GM21526 (cell line): ENCODE measurements at regions not wholly inside any gene's neighbourhood (a gene's known extent, or its start where the extent isn't known, plus 50 kb on each side); places are given as distances from the start of the nearest gene placed in this dataset.
"Not testable (repeated sequence)": the region's sequence is repeated elsewhere in the genome, so short reads cannot be mapped to it uniquely, and the experiment has no call there.

Experiments
- ATAC-seq: cut with Tn5 transposase; IDR thresholded peaks from one replicate; pipeline ENCODE4 v1.9.1; 2021; ENCODE audit warnings: moderate library complexity; ENCODE audit not compliant: unreplicated experiment, low FRiP score

DNA sequence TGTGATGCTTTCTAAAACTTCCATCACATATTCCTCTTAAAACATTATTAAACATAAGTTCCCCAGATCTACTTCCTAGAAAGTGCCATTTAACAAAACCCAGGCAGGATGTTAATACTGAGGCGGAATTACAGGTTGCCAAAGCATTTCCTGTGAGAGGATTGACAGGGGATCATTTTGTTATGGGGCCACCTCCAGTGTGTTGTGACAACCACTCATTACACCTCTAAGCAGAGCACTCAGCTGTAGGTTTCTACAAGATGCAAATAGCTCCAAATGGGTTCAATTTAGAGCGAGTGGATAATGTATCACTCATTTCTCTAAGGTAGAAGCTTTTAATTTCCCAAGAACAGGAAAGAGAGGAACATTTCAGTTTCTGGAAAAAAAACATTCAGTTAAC is 1429.5 kb upstream of the ACVR2A start:
- ATAC-seq: no peak

DNA sequence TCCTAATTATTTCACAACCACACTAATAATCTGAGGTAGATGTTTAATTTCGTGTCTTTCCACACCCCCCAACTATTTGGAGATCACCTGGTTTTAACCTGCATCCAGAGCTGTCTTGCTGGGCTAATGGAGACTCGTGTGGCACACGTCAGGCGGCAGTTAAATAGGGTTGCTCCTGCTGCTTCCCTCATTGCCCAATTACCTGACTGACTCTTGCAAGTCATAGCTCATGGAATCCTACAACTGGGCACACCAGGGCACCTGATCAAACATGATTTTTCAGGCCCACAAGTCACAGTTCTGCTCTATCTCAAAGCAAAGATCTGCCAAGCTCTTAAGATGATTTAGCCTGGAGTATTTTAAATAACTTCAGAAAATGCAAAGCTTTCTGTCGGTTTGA is 1430.4 kb upstream of the ACVR2A start:
- no peak for ATAC-seq

DNA sequence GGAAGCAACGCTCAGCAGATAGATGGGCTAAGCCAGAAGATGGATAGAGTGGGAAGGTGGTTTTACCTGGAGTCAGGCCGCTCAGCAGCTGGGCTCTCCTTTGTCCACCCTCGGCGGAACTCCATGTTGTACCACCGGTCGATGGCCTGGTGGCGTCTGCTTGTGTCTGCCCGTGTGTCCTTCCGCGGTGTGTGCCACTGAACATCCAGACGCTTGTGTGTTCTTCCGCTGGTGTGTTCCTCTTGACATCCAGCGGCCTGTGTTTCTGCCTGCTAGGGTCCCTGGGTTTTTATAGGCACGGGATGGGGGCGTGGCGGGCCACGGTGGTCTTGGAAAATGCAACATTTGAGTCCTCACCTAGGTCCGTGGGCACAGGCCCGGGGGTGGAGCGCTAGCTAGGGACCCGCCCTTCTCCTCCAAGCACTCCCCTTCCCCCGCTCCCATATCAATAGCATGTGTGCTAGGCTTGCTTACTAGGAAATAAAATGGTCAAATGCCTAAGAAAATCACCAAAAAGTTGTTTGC is 1431.7 kb upstream of the ACVR2A start:
- no peak for ATAC-seq

DNA sequence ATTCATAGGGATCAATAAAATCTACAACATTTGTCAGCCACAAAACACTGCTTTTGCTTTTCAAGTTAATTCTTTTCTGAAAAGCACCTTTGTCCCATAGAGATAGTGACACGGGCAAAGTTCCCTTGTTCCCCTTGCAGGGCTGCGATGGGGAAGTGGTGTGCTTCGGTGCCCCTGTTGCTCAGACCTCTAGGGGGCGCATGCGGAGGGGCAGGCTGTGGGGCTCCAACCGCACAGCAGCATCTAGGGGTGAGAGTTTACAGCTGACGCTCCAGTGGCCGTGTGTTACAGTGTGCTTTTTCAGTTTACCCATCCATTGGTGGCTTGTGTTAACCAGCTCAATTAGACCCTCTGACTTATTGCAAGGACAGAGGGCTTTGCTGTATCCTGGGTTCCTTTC is 1432.2 kb upstream of the ACVR2A start:
- ATAC-seq: no peak

DNA sequence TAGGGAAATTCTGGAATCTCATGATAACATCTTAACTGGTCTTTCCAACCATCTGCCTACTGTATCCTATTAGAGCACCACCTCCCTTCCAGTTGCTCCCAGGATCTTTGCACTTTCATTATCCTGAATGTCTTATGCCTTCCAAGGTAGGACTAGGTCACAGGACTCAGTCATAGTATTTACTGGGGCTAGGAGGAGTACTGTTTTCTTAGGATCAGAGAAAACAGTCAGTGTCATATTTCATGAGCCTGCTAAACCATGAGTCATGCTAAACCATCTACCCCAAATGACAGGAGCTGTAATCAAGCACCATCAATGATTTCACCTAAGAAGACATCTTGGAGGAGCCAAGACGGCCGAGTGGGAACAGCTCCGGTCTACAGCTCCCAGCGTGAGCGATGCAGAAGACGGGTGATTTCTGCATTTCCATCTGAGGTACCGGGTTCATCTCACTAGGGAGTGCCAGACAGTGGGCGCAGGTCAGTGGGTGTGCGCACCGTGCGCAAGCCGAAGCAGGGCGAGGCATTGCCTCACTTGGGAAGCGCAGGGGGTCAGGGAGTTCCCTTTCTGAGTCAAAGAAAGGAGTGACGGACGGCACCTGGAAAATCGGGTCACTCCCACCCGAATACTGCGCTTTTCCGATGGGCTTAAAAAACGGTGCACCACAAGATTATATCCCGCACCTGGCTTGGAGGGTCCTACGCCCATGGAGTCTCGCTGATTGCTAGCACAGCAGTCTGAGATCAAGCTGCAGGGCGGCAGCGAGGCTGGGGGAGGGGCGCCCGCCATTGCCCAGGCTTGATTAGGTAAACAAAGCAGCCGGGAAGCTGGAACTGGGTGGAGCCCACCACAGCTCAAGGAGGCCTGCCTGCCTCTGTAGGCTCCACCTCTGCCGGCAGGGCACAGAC is 1439.2 kb upstream of the ACVR2A start:
- ATAC-seq: not testable (repeated sequence)

- ATAC-seq: not testable (repeated sequence)
Measured at GRCh38 chr2:146403546-146404160, 1441.2 kb upstream of the ACVR2A start.

- no peak for ATAC-seq
Measured at GRCh38 chr2:146392631-146393030, 1452.2 kb upstream of the ACVR2A start.

- no peak for ATAC-seq
Measured at GRCh38 chr2:146392186-146392585, 1452.6 kb upstream of the ACVR2A start.

DNA sequence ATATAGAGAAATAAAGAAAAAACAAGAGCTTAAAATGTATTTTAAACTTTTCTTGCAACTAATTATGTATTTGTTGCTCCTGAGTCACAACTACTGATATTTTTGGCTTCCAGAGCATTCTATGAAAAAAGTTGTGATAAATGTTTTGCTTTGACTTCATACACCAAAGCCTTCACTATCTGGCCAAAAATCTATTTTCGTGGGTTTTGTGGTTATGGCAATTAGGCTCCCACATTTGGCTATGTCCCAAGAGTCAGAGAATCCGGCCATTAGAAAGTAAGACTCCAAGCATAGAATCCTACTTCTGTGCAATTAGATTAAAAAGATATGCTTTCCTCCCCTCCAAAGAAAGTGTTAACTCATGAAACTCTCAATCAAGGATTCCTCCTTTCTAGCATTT is 1456.1 kb upstream of the ACVR2A start:
- no peak for ATAC-seq

GRCh38 chr2:146386096-146386495 is 1458.7 kb upstream of the ACVR2A start:
- no peak for ATAC-seq

DNA sequence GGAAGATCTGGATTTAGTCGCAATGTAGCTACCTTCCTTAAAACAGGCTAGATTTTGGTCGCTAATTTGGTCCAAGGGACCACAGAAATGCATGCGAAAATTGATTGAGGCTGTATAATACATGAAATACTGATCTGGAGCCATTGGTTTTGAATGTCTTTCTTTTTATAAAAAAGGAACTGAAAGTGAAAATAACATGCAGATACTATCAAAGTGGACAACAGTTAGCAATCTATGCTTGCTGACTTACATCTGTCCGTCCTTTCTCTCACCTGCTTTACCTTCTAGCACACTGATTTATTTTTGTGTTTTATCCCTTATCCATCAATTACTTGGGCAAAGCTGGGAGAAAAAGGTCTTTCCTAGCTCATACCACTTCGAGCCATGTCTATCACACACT is 1459.8 kb upstream of the ACVR2A start:
- no peak for ATAC-seq

DNA sequence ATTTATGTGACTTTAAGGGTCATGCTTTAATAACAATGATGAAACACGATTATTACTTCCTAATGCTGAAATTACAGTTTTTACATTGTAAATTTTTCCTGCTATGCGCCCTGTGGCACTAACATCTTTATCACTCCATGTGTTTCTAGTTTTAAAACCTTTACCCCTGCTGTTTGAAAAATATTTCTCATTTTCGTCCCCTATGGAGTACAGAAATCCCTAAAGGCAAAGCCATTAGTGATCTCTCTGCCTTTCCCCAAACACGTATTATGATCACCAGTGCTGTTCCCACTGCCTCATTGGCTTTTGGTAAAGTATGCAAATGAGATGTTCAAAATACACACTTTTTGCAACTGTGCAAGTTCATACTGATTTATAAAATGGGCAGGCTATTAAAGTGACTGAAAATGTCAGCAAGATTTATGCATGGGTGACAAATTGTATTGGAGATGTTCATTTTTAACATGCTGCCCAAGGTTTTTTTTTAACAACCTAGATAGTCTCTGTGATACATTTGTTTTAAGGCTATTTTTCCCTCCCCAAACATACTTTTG is 1468.2 kb upstream of the ACVR2A start:
- no peak for ATAC-seq

GRCh38 chr2:146374505-146374904 is 1470.3 kb upstream of the ACVR2A start:
- no peak for ATAC-seq

DNA sequence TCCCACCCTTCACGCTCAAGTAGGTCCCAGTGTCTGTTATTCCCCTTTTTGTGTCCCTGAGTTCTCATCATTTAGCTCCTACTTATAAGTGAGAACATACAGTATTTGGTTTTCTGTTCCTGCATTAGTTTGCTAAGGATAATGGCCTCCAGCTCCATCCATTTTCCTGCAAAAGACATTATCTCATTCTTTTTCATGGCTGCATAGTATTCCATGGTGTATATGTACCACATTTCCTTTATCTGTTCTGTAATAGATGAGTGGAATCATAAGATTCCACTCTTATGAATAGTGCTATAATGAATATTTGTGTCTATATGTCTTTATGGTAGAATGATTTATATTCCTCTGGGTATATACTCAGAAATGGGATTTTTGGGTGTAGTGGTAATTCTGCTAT is 1473.5 kb upstream of the ACVR2A start:
- ATAC-seq: not testable (repeated sequence)

DNA sequence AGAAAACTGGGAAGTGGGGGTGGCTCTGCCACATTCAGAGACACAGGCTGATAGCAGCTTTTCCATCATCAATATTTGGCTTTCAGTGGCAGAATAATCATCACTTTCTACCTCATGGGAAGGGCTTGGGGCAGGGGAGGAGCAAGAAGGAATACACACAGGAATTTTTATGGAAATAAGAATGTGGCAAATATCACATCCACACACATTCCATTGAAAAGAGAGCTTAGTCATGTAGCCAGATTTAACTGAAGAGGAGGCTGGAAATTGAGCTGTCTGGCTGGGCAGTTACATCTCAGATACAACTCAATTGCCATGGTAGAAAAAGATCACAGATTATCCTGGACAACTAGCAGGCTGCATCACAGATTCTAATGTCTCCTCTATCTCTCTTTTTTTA is 1474.0 kb upstream of the ACVR2A start:
- ATAC-seq: no peak

DNA sequence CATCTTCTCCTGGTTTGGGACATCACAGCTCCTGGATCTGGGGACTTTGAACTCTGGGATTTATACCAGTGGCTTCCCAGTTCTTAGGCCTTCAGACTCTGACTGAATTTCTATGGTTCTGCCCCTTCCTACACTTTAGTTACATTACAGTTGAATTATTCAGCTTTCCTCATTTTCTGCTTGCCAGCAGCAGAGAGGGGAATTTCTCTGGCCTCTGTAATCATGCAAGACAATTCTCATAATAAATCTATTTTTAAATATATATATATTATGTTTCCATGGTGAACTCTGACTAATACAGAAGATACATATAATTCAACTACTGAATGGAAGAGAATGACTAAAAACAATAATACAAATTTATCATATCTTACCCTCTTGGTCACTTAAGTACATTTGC is 1478.6 kb upstream of the ACVR2A start:
- ATAC-seq: no peak

DNA sequence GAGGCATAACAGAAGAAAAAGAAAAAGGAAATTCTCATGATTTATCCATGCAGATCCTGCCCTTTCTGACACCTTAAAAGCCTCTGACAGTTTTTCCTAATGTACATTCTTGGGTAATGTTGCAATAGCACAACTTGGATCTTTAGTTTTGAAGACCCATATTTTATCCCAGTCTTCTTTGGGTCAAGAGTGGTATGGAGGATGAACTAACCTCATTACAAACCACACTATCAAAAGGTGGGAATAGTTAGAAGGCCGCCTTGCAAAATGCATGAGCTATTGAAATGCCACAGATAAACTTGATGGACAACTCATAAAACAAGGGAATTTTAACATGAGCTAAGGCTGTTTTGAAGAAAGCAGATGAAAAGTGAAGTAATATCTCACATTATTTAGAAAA is 1479.8 kb upstream of the ACVR2A start:
- no peak for ATAC-seq

DNA sequence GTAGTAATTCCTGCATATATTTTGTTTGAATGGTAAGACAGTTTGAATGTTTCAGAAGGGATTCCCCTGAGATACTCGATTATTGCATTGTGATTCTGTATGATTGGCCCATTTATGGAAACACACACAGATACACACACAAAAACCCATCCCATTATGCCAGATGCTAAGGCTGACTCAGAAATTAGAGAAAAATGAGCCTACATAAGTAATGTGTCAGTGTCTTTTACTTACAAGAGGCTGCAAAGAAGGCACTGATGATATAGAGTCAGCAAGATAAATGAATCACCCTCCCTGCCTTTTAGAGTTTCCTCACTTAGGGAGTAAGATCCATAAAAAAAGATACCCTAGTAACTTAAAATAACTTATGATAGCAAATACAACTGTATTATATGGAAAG is 1481.1 kb upstream of the ACVR2A start:
- no peak for ATAC-seq

DNA sequence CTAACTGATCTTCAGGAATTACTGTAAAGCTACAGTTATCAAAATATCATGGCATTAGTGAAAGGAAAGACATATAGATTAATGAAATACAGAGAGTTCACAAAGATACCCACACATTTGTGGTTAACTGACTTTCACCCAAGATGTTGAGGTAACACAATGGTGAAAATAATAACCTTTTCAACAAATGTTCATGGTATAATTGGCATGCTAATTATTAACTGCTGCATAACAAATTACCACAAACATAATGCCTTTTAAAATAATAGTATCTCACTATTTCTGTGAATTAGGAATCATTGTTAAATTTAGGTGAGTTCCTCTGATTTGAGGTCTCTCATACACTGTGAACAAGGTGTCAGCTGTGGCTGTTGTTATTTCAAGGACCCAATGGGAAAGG is 1493.1 kb upstream of the ACVR2A start:
- ATAC-seq: no peak

DNA sequence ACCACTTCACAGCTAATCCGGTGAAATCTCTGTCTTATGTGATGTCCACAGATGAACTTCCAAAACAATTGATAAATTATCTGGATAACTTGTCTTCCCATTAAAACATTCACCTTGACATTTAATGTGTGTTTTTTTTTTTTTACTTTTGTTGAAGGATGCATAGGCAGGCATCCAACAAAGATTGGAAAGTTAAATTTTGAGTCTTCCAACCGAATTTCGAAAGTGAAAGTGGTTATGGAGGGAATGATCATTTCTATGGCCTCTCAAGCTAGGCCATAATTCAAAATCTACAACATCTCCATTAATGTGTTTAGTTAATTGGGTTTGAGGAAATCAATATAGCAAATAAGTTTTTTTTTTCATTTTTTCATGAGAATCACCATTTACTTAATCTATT is 1495.5 kb upstream of the ACVR2A start:
- no peak for ATAC-seq

- no peak for ATAC-seq
Measured at GRCh38 chr2:146324951-146325350, 1519.9 kb upstream of the ACVR2A start.

- no peak for ATAC-seq
Measured at GRCh38 chr2:146323564-146323963, 1521.3 kb upstream of the ACVR2A start.
